GM12872 (cell line): ENCODE measurements at regions not wholly inside any gene's neighbourhood (a gene's known extent, or its start where the extent isn't known, plus 50 kb on each side); places are given as distances from the start of the nearest gene placed in this dataset.

Source experiments
- TF ChIP-seq, protein P1 (sequence below): IDR thresholded peaks from 3 replicates; pipeline ENCODE4 v1.5.1; 2011; ENCODE audit warnings: low read depth, mild to moderate bottlenecking, low read length, moderate library complexity; ENCODE audit not compliant: insufficient read depth

DNA sequence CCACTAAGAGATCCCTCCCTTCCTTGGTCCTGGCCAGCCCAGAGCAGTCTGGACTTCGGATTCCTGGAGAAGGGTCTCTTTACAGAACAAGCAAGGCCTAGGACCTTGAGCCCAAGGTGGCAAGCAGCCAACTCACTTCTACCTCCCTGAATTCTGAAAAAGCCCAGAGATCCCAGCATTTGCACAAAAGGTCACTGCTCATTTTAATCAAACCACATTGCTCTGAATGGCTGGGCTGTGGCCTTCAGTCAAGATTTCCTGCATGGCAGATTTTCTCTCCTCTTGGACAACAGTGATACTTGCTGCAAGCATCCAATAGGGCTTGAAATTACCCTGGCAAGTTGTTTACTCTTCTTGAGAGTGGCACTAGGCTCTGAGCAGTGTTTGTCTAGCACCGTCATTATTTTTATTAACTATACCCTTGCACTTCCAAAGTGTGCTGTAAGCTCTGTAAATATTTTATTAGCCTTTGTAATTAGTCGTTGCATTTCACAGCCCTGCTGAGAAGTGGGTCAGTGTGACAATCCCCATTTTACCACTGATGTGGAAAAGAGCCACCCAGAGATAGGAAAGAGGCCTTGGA is 274.7 kb upstream of the CTNNB1 start:
- TF ChIP-seq, protein P1, sequence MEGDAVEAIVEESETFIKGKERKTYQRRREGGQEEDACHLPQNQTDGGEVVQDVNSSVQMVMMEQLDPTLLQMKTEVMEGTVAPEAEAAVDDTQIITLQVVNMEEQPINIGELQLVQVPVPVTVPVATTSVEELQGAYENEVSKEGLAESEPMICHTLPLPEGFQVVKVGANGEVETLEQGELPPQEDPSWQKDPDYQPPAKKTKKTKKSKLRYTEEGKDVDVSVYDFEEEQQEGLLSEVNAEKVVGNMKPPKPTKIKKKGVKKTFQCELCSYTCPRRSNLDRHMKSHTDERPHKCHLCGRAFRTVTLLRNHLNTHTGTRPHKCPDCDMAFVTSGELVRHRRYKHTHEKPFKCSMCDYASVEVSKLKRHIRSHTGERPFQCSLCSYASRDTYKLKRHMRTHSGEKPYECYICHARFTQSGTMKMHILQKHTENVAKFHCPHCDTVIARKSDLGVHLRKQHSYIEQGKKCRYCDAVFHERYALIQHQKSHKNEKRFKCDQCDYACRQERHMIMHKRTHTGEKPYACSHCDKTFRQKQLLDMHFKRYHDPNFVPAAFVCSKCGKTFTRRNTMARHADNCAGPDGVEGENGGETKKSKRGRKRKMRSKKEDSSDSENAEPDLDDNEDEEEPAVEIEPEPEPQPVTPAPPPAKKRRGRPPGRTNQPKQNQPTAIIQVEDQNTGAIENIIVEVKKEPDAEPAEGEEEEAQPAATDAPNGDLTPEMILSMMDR: no peak

DNA sequence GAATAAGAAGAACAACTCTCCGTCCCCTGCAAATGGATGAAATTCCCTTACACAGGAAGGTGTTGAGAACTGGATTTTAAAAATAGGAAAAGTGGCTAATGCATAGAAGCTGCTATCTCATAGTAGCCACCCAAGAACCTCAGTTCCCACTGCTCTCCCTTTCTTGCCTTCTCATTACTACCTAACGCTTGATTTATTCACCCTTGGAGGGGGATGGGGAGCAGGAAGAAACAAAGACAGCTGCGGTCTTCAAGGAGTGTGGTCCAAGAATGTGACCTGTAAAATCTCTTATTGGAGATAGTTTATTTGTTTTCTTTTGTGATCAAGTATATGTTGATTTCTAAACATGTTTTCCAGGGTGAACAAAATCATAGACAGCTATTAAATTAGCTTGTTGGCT is 274.1 kb upstream of the CTNNB1 start:
- TF ChIP-seq, protein P1: no peak

GRCh38 chr3:40930131-40930538 is 269.2 kb upstream of the CTNNB1 start:
- TF ChIP-seq, protein P1: no peak

DNA sequence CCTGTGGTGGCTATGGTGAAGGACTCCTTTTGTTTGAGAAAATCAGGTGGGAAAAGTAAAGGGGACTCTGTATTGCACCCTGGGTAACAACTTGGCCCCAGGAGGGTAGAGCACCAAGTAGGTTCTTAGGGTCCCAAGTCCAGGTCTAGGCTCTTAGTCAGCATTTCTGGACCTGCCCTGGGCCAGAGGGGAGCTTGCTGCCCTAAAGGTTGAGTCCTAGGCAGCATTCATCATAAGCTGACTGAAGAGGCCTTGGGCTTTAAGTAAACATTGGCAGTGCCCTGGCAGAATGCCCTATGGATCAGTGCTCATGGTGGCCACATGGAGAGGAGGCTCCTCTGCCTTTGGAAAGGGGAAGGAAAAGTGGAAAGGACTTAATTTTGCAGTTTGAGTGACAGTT is 268.5 kb upstream of the CTNNB1 start:
- TF ChIP-seq, protein P1: no peak

DNA sequence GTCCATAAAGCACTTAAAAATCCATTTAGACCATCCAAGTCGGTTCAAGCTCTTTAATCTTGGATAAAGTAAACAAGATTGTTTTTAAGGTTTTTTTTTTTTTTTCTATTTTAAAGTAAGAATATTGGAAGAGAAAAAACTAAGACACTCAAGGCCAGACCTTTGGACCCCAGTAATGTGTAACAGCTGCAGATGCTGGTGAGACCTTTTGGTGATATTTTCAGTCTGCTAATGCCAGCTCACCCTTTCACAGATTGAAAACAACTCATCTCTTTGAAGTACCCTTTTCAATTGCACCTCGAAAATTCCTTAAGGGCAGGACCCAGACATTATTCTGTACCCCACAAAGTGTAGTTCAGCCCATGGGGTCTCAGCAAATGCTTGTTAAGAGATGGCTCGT is 260.7 kb upstream of the CTNNB1 start:
- TF ChIP-seq, protein P1: no peak

GRCh38 chr3:40939030-40939740 is 260.1 kb upstream of the CTNNB1 start:
- TF ChIP-seq, protein P1: no peak

DNA sequence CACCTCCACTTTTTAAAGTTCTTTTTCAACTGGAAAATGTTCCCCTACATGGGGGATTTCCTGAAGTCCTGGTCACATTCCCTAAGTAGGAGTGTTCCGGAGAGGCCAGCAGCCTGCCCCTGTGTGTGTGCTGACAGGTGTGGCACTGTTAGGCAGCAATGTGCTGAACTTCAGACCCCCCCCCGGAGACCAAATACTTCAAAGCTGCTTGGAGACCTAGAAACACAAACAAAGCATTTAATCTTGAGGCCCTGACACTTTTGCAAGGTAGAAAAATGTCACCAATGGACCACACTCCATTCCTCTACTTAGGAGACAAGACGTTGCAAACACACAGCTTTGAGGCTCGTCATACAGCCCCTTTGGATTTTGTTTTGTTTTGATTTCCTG is 259.6 kb upstream of the CTNNB1 start:
- TF ChIP-seq, protein P1: no peak
